Hepatocyte (in vitro differentiated cells): ENCODE measurements at regions not wholly inside any gene's neighbourhood (a gene's known extent, or its start where the extent isn't known, plus 50 kb on each side); places are given as distances from the start of the nearest gene placed in this dataset.

Experiments
- DNase-seq: peaks from one replicate; pipeline ENCODE4 v3.0.0-alpha.2; 2016; ENCODE audit warnings: low spot score
- H2AFZ ChIP-seq: fragments of 200-600 bp; sonication (generic); 2 replicates; pipeline ENCODE4 v1.6.0; 2016; ENCODE audit warnings: antibody characterized with exemption, mild to moderate bottlenecking
- H3K27ac ChIP-seq: fragments of 200-600 bp; sonication (generic); 2 replicates; pipeline ENCODE4 v1.5.1; 2016; ENCODE audit warnings: mild to moderate bottlenecking
- H3K27me3 ChIP-seq: fragments of 200-600 bp; sonication (generic); 2 replicates; pipeline ENCODE4 v1.6.1; 2016
- H3K36me3 ChIP-seq: fragments of 200-600 bp; sonication (generic); replicated peaks from 2 replicates; pipeline ENCODE4 v1.5.1; 2016; ENCODE audit warnings: low read depth; ENCODE audit not compliant: insufficient read depth
- H3K4me1 ChIP-seq: fragments of 200-600 bp; sonication (generic); 2 replicates; pipeline ENCODE4 v1.5.1; 2016; ENCODE audit warnings: mild to moderate bottlenecking, moderate library complexity; ENCODE audit not compliant: insufficient read depth
- H3K4me2 ChIP-seq: fragments of 200-600 bp; sonication (generic); 2 replicates; pipeline ENCODE4 v1.6.0; 2016
- H3K4me3 ChIP-seq: fragments of 200-600 bp; sonication (generic); 2 replicates; pipeline ENCODE4 v1.5.1; 2016; ENCODE audit warnings: mild to moderate bottlenecking
- H3K79me2 ChIP-seq: fragments of 200-600 bp; sonication (generic); 2 replicates; pipeline ENCODE4 v1.6.0; 2017; ENCODE audit warnings: mild to moderate bottlenecking
- H3K9me2 ChIP-seq: fragments of 200-600 bp; sonication (generic); replicated peaks from 2 replicates; pipeline ENCODE4 v1.6.0; 2017; ENCODE audit warnings: mild to moderate bottlenecking; ENCODE audit not compliant: insufficient read depth
- H3K9me3 ChIP-seq: fragments of 200-600 bp; sonication (generic); 2 replicates; pipeline ENCODE4 v1.5.1; 2016; ENCODE audit warnings: low read depth, mild to moderate bottlenecking
- H4K20me1 ChIP-seq: fragments of 200-600 bp; sonication (generic); 2 replicates; pipeline ENCODE4 v1.6.0; 2016; ENCODE audit warnings: mild to moderate bottlenecking; ENCODE audit not compliant: insufficient read depth, poor library complexity, severe bottlenecking
- CTCF ChIP-seq: fragments of 200-600 bp; sonication (generic); IDR thresholded peaks from 2 replicates; pipeline ENCODE4 v1.5.1; 2016; ENCODE audit warnings: antibody characterized with exemption, mild to moderate bottlenecking; ENCODE audit not compliant: poor library complexity
- EZH2 ChIP-seq: fragments of 200-600 bp; sonication (generic); IDR thresholded peaks from 2 replicates; pipeline ENCODE4 v1.6.1; 2016; ENCODE audit warnings: antibody characterized with exemption, mild to moderate bottlenecking, borderline replicate concordance
- EZH2phosphoT487 ChIP-seq: fragments of 200-600 bp; sonication (generic); IDR thresholded peaks from one replicate; pipeline ENCODE4 v1.6.1; 2018; ENCODE audit warnings: antibody characterized with exemption, mild to moderate bottlenecking, low read depth, moderate library complexity; ENCODE audit not compliant: unreplicated experiment, severe bottlenecking
- WGBS: methylation state at CpG from one replicate; pipeline ENCODE4 v1.1.6; 2016; ENCODE audit warnings: low lambda C conversion rate; ENCODE audit errors: missing lambda C conversion rate; 5-methylcytosine and 5-hydroxymethylcytosine counted together

GRCh38 chr12:28951935-28952334 is 197.1 kb upstream of the FAR2 start:
- Histone ChIP-seq H4K20me1 (no peaks in the 10 kb centered on the region), H3K27ac (no peak overlapping the region), H3K79me2 (no peaks in the 10 kb centered on the region), H3K4me1 (no peaks in the 10 kb centered on the region), H3K4me2 (no peak overlapping the region), H3K4me3 (no peak overlapping the region), H3K36me3 (no peaks in the 10 kb centered on the region), H2AFZ (no peak overlapping the region), H3K9me3 (no peaks in the 10 kb centered on the region), H3K9me2 (no peaks in the 10 kb centered on the region), H3K27me3 (no peaks in the 10 kb centered on the region)
- no peak for DNase-seq
- WGBS = 71% methylated on average over 1 of the region's 1 CpG
- TF ChIP-seq EZH2phosphoT487 (no peak), CTCF (no peak), EZH2 (no peak)

GRCh38 chr12:28954333-28954732 is 194.7 kb upstream of the FAR2 start:
- Histone ChIP-seq H3K27me3 (no peaks in the 10 kb centered on the region), H3K4me2 (no peak overlapping the region), H3K27ac (no peak overlapping the region), H3K79me2 (no peaks in the 10 kb centered on the region), H3K9me2 (no peaks in the 10 kb centered on the region), H3K4me1 (no peaks in the 10 kb centered on the region), H2AFZ (no peak overlapping the region), H3K36me3 (no peaks in the 10 kb centered on the region), H3K4me3 (no peak overlapping the region), H4K20me1 (no peaks in the 10 kb centered on the region), H3K9me3 (no peaks in the 10 kb centered on the region)
- no peak for TF ChIP-seq EZH2phosphoT487
- TF ChIP-seq EZH2 = no peak
- TF ChIP-seq CTCF = no peak
- DNase-seq = no peak

GRCh38 chr12:28955491-28955890 is 193.6 kb upstream of the FAR2 start:
- H3K4me3 ChIP-seq = no peak overlapping the region
- no peaks in the 10 kb centered on the region for H3K9me3 ChIP-seq
- no peak overlapping the region for H3K27ac ChIP-seq
- H4K20me1 ChIP-seq = no peaks in the 10 kb centered on the region
- no peak overlapping the region for H2AFZ ChIP-seq
- no peaks in the 10 kb centered on the region for H3K27me3 ChIP-seq
- H3K9me2 ChIP-seq = no peaks in the 10 kb centered on the region
- DNase-seq = no peak
- no peaks in the 10 kb centered on the region for H3K79me2 ChIP-seq
- H3K36me3 ChIP-seq = no peaks in the 10 kb centered on the region
- H3K4me1 ChIP-seq = no peaks in the 10 kb centered on the region
- 85% methylated on average over 2 of the region's 2 CpGs for WGBS
- TF ChIP-seq CTCF (no peak), EZH2phosphoT487 (no peak), EZH2 (no peak)
- no peak overlapping the region for H3K4me2 ChIP-seq

- DNase-seq = no peak
- Histone ChIP-seq H3K4me2 (no peak overlapping the region), H3K27ac (no peak overlapping the region), H3K36me3 (no peaks in the 10 kb centered on the region), H3K9me3 (no peaks in the 10 kb centered on the region), H3K27me3 (no peaks in the 10 kb centered on the region), H3K4me1 (no peaks in the 10 kb centered on the region), H3K9me2 (no peaks in the 10 kb centered on the region), H2AFZ (no peak overlapping the region), H3K4me3 (no peak overlapping the region), H4K20me1 (no peaks in the 10 kb centered on the region), H3K79me2 (no peaks in the 10 kb centered on the region)
- TF ChIP-seq EZH2phosphoT487 (no peak), EZH2 (no peak), CTCF (no peak)
Observed at GRCh38 chr12:28955931-28956330, 193.1 kb upstream of the FAR2 start.
